GM19324 (cell line): ENCODE measurements at regions not wholly inside any gene's neighbourhood (a gene's known extent, or its start where the extent isn't known, plus 50 kb on each side); places are given as distances from the start of the nearest gene placed in this dataset.
"Not testable (repeated sequence)": the region's sequence is repeated elsewhere in the genome, so short reads cannot be mapped to it uniquely, and the experiment has no call there.

ENCODE experiments used
- ATAC-seq: cut with Tn5 transposase; IDR thresholded peaks from one replicate; pipeline ENCODE4 v1.9.1; 2021; ENCODE audit warnings: mild to moderate bottlenecking, moderate library complexity; ENCODE audit not compliant: unreplicated experiment, low FRiP score

GRCh38 chr4:83213640-83214039 is 71.0 kb downstream of the COQ2 start:
- no peak for ATAC-seq

DNA sequence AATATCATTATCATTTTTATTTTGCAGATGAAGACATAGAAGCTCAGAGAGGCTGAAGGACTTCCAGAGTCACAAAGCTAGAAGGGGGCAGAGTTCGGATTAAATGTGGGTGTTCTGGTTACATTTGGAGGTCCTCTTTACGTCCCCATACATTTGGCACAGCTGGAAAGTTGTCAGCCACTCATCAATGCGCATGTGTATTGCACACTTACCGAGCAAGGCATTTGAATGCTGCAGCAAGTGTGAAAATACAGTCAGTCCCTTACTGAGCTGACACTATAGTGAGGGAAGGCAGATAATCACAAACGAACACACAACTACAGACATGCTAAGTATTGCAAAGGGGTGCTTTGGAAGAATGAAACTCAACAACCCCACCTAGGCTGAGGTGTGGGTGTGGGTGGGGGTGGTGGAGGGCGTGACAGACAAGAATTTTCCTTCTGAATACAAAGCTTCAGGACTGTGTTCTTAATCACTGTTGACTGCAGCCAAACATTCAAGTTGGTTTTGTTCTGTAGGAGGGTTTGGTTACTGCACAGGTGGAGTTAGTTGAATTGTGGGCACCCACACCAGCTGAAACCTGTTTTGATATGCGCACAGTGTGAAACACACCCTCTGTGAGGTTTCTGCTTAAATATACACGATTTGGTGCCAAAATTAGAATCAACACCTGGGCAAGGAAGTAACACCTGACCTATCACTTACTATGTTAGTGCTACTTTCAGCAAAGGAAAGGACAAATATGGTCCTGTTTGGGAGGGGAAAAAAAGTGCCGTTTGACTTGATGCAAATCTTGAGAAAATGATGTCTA is 72.4 kb downstream of the COQ2 start:
- ATAC-seq, result peak; percentile 89

DNA sequence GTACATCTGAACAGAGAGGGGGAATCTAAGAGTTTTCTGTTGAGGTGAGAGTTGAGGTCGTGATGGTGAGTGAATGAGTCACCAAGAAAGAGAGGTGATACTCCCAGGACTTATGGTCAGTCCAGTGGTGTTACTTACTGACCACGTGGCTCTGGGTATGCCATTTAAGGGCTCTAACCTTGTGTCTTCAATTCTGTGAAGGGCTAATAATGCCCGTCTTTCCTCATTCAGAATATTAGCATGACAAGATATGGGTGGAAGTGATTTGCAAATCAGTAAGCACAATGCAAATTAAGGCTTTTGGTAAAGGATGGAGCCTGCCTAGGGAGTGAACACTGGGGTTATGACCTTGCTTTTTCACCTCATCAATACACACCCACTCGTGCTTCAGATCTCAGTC is 75.2 kb downstream of the COQ2 start:
- ATAC-seq, result no peak

DNA sequence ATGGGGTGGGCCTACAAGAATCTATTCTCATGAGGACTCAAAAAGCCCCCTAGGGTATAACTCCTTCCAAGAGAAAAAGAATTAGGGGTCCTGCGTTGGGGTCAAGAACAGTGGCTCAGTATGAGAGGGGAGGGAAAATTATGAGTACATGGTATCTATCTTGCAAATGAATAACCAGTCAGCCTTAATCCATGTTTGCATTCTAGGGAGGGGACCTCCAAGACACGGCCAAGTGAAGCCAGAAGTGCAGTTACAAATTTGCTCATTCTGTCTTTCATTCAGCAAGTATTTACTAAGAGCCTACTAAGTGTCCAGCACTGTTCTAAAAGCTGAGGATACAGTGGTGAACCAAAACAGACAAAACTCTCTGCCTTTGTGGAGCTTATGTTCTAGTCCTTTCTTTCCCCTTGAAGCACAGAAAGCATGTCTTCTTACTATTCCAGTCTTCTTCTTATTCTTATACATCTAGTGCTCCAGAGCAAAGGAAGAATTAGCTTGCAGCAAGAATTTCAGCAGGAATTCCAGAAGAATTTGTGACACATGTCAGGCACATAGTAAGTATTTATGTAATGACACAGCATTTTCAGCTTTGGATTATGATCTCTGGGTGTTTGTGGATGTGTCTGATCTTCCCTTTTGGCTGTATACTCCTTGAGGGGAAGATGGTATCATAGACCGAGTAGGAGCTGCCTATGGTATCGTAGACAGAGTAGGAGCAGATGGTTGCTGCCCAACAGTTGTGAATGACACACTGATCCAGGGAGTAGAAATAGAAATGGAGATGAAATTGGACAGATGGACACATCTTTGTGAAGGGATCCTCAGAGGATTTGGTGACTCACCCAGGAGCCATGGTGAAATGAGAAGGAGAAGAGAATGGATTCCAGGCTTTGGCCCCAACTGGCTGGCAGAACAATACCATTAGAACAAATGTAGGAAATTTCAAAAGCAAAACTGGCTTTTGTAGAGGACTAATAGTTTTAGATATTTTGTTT is 75.9 kb downstream of the COQ2 start:
- ATAC-seq, result no peak

DNA sequence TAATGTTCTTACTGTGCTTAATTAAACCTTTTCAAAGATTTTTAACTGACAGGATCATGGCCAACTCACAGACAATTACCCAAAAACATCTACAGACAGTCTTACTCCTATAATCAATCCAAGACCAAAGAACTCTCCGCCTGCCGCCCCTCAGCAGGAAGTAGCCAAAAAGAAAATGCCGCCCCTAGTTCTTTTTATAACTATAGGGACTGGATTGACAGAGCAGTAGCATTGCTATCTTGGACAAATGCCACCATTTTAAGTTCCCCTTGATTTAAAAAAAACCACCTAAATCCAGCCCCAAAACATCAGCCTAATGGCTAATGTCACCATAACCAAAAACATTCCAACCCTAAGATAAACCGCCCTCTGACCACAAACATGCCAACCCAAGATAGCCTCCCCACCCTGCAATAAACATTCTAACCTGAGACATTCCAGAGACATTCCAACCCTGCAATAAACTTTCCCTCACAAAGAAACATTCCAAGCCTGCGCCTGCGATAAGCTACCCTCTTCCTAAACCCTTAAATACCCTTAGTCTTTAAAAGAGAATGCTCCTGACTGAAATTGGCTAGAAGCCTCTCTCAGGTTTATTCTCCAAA is 77.0 kb downstream of the COQ2 start:
- no peak for ATAC-seq

DNA sequence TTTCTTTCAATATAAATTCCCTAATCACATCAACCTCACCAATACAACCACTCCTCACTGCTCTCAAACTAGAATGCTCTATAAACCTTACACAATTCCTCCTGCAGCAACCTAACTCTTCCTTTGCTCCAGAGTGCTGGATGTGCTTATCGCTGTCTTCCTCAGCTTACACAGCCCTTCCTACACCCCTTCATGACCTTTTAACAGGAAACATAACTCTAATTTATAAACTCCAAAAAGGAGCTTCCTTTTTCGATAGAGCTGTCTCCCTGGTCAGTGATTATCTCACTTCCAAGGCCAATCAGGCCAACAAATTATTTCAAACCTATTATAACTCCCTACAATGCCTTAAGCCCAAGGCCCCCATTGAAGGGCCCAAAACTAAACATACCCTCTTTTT is 78.8 kb downstream of the COQ2 start:
- no peak for ATAC-seq

- ATAC-seq, result no peak
These were observed 79.9 kb downstream of the COQ2 start for GRCh38 chr4:83204731-83205130.

GRCh38 chr4:83201761-83202160 is 82.8 kb downstream of the COQ2 start:
- no peak for ATAC-seq

DNA sequence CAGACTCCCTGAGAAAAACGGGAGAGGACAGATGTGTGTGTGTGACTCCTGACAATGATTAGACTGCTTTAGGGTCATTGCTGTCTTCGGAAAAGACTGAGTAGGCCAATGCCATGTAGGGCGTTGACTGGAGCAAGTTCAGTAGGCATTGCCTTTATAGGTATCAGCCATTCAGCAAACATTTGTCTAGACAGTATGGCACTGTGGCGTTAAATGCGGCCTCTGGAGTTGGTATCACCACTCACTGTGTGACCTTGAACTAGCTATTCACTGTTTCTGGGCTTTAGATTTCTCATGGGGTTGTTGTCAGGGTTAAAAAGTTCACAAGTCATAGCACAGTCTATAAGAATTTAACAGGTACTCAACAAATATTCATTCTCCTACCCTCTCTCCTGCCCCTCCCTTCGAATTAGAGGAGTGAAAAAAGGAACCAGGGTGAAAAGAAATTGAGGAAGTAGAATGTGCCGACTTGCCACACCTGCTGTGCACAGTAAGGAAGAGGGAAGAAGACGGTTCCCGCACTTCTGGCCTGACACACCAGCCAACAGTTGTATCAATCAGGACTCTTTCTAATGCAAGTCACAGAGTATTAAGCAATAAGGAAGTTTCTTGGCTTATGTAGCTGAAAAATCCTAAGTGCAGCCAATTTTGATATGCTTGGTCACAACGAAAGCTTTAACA is 83.2 kb upstream of the PLAC8 start:
- no peak for ATAC-seq

DNA sequence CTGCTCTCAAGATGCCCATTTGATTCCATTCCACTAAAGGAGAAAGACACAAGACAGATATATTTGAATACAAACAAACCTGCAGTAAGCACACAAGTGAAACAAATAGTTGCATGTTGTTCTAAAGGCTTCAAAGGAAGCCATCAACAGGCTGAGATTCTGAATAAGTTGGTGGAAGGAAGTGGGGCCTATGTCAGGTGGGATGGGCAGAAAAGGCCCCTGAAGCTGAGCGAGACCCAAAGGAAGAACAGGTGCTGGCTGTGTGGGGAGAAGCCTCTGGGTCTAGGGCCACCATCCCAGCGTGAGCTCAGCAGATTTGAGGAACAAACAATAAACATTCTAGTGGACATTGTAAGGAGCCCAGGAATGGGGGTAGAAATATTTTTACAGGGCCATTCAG is 82.4 kb upstream of the PLAC8 start:
- no peak for ATAC-seq

GRCh38 chr4:83195269-83195668 is 80.7 kb upstream of the PLAC8 start:
- no peak for ATAC-seq

DNA sequence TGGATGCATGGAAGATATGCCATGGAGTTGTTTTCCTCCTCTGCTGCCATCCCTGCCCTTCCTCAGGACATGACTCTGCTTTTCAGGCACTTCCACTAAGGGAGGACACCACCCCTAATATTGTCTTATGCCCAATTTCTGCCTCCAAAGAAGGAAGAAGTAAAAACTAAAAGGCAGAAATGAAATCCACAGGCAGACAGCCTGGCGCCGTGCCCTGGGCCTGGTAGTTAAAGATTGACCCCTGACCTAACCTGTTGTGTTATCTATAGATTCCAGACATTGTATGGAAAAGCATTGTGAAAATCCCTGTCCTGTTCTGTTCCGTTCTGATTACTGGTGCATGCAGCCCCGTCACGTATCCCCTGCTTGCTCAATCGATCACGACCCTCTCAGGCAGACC is 80.1 kb upstream of the PLAC8 start:
- ATAC-seq, result not testable (repeated sequence)

GRCh38 chr4:83192634-83193033 is 78.1 kb upstream of the PLAC8 start:
- no peak for ATAC-seq

GRCh38 chr4:83191026-83191425 is 76.5 kb upstream of the PLAC8 start:
- ATAC-seq, result no peak

DNA sequence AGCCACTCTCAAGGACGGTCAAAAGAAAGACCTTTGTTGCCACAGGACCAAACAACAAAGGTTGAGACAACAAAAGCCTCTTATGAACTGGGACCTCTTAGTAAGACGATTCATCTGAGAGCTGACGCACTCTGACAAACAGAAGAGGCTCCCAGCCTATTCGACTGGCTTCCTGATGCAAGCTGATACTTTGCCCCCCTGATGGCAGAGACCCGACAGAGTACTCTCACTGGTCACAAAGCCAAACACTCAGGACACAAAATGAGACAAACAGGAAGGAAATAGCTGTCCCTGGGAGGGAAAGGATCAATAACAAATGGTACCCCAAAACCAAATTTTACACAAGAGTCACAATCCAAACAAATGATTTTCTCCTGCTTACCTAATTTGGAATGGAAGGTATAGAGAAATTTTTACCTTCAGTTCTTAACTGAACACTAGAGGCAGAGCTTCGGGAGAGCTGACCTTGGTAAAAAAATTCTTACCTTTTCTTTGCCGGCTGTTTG is 75.2 kb upstream of the PLAC8 start:
- ATAC-seq, result no peak

DNA sequence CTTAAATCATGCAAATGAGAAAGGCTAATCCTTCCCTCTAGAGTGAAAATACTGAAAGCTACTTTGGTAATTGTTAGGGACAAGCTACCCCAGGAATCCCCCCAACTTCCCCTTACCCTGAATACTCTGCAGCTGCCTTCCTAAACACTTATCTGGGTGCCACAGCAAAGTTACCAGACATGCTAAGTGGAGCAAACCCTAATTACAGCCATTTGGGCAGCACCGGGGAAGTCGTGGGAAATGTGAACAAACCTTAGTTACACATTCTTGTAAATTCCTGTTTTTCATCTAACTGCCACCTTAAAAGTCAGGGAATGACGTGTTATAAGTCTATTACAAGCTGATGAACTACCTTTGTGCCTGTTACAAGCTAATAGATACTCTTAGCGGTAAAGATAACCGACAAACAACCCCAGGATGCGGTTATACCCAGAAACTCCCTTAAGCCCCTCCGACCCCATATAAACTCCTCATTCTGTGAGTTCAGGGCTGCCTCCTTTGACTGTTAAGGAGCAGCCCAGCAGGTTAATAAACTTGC is 66.0 kb upstream of the PLAC8 start:
- ATAC-seq, result no peak

DNA sequence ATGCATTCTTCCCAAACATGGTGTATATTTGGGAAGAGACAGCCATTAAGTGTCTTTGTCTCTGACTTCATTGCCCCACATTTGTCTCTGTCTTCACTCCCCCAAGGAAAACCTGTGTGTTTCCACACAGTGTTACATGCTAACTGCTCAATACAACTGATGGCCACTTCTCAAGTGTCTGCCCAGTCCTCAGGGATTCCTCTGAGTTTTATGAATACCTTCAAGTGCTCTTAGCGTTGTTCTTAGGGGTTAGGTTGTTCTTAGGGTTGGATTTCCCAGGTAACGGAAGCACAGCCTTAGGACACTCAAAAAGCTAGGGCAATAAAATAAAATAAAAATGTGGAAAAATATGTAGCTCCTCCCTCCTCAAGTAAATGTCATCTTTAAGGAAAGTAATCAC is 64.7 kb upstream of the PLAC8 start:
- ATAC-seq, result no peak

DNA sequence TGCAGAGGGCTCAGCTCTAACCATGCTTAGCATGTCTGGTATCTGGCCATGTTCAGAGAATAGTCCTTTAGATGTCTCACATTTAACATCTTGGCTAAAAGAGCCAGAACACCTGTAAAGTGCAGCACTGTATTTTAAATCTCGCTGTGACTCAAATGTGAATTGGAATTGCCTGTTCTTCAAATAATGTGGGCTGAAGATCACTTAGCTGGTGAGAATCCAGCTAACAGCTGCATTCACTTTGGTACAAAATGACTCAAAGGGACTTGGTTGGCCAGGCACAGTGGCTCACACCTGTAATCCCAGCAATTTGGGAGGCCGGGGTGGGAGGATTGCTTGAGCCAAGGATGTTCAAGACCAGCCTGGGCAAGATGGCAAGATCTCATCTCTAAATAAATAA is 63.5 kb upstream of the PLAC8 start:
- ATAC-seq, result no peak

GRCh38 chr4:83177182-83177581 is 62.7 kb upstream of the PLAC8 start:
- no peak for ATAC-seq

DNA sequence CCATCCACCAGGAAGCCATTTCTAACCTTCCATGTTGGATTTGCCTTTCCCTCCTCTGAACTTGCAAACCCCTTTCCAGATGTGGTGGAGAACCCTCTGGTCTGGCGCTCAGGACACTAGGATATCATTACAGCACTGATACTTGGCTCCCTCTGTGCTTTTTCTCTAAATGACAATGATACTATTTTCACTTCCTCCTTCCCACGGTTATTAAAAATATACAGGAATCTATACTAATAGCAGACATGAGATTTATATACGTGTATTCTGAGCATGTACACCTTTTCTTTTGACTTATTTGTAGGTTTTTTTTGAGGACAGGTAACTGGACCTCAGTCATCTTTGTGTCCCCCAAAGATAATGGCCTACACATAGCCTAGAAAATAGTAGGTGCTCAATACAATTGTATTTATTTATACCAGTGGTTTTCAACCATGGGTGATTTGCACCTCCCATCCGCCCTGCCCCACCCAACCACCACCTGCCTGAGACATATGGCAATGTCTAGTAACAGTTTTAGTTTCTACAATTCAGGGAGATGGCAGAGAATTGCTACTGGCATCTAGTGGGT is 60.4 kb upstream of the PLAC8 start:
- peak; percentile 56 for ATAC-seq
